Astrocyte of the cerebellum (primary cell): ENCODE measurements at regions not wholly inside any gene's neighbourhood (a gene's known extent, or its start where the extent isn't known, plus 50 kb on each side); places are given as distances from the start of the nearest gene placed in this dataset.

Experiments
- DNase-seq: peaks from one replicate; pipeline ENCODE4 v3.0.0-alpha.2; 2011; ENCODE audit warnings: low read depth
- H3K4me3 ChIP-seq: 2 replicates; pipeline ENCODE4 v1.5.1; 2011; ENCODE audit warnings: mild to moderate bottlenecking, low read depth, low read length, moderate library complexity
- CTCF ChIP-seq: IDR thresholded peaks from 2 replicates; pipeline ENCODE4 v1.5.1; 2012; ENCODE audit warnings: low read length, low read depth, moderate library complexity, mild to moderate bottlenecking; ENCODE audit errors: missing control alignments
- in situ Hi-C: cut with HindIII; loops from 2 replicates; pipeline ENCODE4 v1.10.0; 2017; ENCODE audit warnings: low sequenced_read_pairs

GRCh38 chr2:129672521-129672920, 306.9 kb upstream of the RAB6C start:
- no peak for DNase-seq
- no peak for TF ChIP-seq CTCF
- in situ Hi-C loops: no loop called here
- no peak overlapping the region for H3K4me3 ChIP-seq

DNA sequence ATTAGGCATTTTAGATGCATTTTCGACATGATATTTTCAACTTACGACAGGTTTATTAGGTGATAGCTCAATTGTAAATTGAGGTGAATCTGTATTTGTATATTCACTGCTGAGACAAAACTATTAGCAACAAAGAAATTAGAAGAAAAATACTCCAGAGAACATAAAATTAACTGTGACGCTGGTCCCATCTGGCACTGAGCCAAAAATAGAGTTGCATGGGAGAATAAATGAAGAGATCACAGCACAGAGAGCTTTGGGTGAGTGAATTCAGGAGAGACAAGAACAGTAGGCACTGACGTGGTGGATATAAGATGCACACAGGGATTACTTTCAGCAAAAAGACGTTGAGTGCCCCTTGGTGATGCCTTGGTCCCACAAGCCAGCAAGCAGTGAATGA, 306.2 kb upstream of the RAB6C start:
- DNase-seq: no peak
- in situ Hi-C loops: no loop called here
- no peak for TF ChIP-seq CTCF
- no peak overlapping the region for H3K4me3 ChIP-seq

GRCh38 chr2:129673847-129674711, 305.4 kb upstream of the RAB6C start:
- no peak overlapping the region for H3K4me3 ChIP-seq
- TF ChIP-seq CTCF: no peak
- in situ Hi-C loops: no loop called here
- DNase-seq: no peak

DNA sequence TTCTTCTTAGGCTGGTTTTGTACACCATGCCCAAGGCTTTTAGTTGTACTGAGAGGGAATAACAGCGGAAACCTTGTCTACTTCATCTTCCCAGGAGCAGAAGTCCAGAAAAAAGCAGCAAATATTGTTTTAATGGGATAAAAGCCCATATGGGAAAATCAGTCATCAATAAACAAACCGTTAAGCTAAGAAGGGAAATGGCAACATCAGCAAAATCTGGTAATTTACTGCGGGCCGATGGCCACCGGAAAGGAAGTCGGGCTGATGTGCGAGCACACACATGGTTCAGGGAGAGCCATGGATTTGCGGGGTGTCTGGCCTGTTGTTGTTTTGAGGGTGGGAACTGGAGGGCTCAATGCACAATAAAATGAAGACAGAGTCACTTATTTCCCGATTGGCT, 300.7 kb upstream of the RAB6C start:
- no peak for TF ChIP-seq CTCF
- in situ Hi-C loops: no loop called here
- no peak overlapping the region for H3K4me3 ChIP-seq
- no peak for DNase-seq

DNA sequence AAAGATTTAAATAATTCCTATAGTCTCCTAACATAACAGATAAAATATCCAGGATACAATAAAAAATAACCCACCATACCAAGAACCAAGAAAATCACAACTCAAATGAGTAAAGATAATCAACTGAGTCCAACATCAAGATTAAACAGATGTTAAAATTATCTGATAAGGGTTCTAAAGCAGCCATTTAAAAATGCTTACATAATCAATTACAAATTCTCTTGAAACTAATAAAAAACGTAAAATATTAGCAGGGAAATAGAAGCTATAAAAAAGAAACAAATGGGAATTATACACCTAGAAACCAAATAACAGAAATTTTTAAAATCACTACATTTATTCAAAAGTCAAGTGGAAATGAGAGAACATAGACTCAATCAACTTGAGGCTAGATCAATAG, 297.7 kb upstream of the RAB6C start:
- in situ Hi-C loops: no loop called here
- no peak for TF ChIP-seq CTCF
- no peak overlapping the region for H3K4me3 ChIP-seq
- DNase-seq: no peak

DNA sequence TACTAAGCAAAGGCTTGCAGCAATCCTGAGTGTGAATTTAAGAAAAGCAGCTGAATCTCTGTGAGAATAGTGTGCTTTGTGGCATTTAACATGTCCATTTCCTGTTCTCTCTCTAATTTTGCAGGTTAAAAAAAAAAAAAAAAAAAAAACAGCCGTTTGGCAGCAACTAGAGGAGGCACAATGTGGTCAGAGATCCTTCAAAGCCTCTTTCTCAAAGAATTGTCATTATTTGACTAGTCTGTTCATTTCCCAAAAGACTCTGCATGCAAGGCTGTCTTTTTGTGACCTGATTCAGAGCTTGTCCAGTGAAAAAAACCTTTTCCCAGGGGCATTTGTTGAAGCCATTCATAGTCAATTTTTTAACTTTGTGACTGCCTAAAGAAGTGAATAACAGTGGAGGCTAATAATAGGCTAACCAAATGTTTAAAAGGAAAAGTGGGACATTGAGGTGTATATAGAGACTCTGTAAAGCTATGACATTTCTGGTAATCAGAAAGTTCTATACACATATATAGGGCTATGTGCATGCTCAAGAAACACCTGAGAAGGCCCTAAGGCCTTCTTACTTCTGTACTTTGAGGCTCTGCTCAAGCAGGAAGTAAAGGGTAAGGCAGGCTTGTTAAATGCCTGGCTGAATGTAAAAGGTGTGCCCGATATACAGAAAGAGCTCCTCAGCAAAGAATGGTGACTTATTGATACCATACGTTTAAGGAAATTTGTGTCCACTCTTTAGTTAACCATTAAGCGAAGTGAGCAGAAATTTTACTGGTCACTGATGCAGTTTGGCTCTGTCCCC, 289.6 kb upstream of the RAB6C start:
- in situ Hi-C loops: no loop called here
- DNase-seq: no peak
- H3K4me3 ChIP-seq: no peak overlapping the region
- TF ChIP-seq CTCF: no peak
